Right ventricle myocardium superior (tissue), 1 donor: ENCODE measurements at regions not wholly inside any gene's neighbourhood (a gene's known extent, or its start where the extent isn't known, plus 50 kb on each side); places are given as distances from the start of the nearest gene placed in this dataset.

Source experiments
- ATAC-seq: fragments of 200-7000 bp; cut with Tn5 transposase; one replicate; pipeline ENCODE4 v1.9.1; 2020; ENCODE audit warnings: mild to moderate bottlenecking; ENCODE audit not compliant: poor library complexity
- DNase-seq: peaks from one replicate; pipeline ENCODE4 v3.0.0-alpha.2; 2020
- intact Hi-C: fragments of 100-400 bp; cut with DNase I; formaldehyde crosslinking; loops from one replicate; pipeline ENCODE4 v1.11.2; 2022
- donor health status: DM: no; HTN: yes; CAD: no; lungs with severe emphysema.

- intact Hi-C loops: no loop called here
- DNase-seq (no peak), ATAC-seq (no peak)
Measured at GRCh38 chr5:165877475-165877874, 2372.1 kb downstream of the MAT2B start.

GRCh38 chr5:165881259-165881658 is 2375.8 kb downstream of the MAT2B start:
- DNase-seq: no peak
- intact Hi-C loops: no loop called here
- no peak for ATAC-seq

GRCh38 chr5:165882099-165882498 is 2376.7 kb downstream of the MAT2B start:
- ATAC-seq: no peak
- intact Hi-C loops: no loop called here
- DNase-seq: no peak

GRCh38 chr5:165885623-165886350 is 2380.4 kb downstream of the MAT2B start:
- ATAC-seq (no peak), DNase-seq (no peak)
- intact Hi-C loops: no loop called here

- intact Hi-C loops: no loop called here
- no peak for ATAC-seq
- no peak for DNase-seq
Measured at GRCh38 chr5:165887147-165887546, 2381.7 kb downstream of the MAT2B start.

GRCh38 chr5:165892383-165892782 is 2387.0 kb downstream of the MAT2B start:
- ATAC-seq: no peak
- no peak for DNase-seq
- intact Hi-C loops: no loop called here

GRCh38 chr5:165894916-165895315 is 2389.5 kb downstream of the MAT2B start:
- no peak for DNase-seq
- no peak for ATAC-seq
- intact Hi-C loops: no loop called here

GRCh38 chr5:165903835-165904234 is 2387.6 kb upstream of the WWC1 start:
- intact Hi-C loops: no loop called here
- ATAC-seq (no peak), DNase-seq (no peak)

- ATAC-seq (no peak), DNase-seq (no peak)
- intact Hi-C loops: no loop called here
Measured at GRCh38 chr5:165906871-165907270, 2384.6 kb upstream of the WWC1 start.

- ATAC-seq (no peak), DNase-seq (no peak)
- intact Hi-C loops: no loop called here
Measured at GRCh38 chr5:165913059-165913458, 2378.4 kb upstream of the WWC1 start.

- no peak for DNase-seq
- ATAC-seq: no peak
- intact Hi-C loops: no loop called here
Measured at GRCh38 chr5:165914456-165914855, 2377.0 kb upstream of the WWC1 start.

- intact Hi-C loops: no loop called here
- DNase-seq (no peak), ATAC-seq (no peak)
Measured at GRCh38 chr5:165919196-165919595, 2372.2 kb upstream of the WWC1 start.

- intact Hi-C loops: no loop called here
- DNase-seq (no peak), ATAC-seq (no peak)
Measured at GRCh38 chr5:165920655-165921054, 2370.8 kb upstream of the WWC1 start.

GRCh38 chr5:165928971-165929370 is 2362.5 kb upstream of the WWC1 start:
- no peak for DNase-seq
- intact Hi-C loops: no loop called here

GRCh38 chr5:165940541-165940940 is 2350.9 kb upstream of the WWC1 start:
- DNase-seq (no peak), ATAC-seq (no peak)
- intact Hi-C loops: no loop called here

More at GRCh38 chr5:165928971-165929370, 2362.5 kb upstream of the WWC1 start:
- no peak for ATAC-seq

- intact Hi-C loops: no loop called here
- no peak for DNase-seq
- ATAC-seq: no peak
Measured at GRCh38 chr5:165956854-165957253, 2334.6 kb upstream of the WWC1 start.

GRCh38 chr5:165981671-165982070 is 2309.8 kb upstream of the WWC1 start:
- intact Hi-C loops: no loop called here
- no peak for DNase-seq
- ATAC-seq: no peak

- ATAC-seq: no peak
- DNase-seq: no peak
- intact Hi-C loops: no loop called here
Measured at GRCh38 chr5:165996201-165996875, 2295.1 kb upstream of the WWC1 start.

GRCh38 chr5:165999693-166000320 is 2291.6 kb upstream of the WWC1 start:
- intact Hi-C loops: no loop called here
- ATAC-seq (no peak), DNase-seq (no peak)

GRCh38 chr5:166004006-166004405 is 2287.4 kb upstream of the WWC1 start:
- DNase-seq (no peak), ATAC-seq (no peak)
- intact Hi-C loops: no loop called here
